ENCODE measurements at regions not wholly inside any gene's neighbourhood (a gene's known extent, or its start where the extent isn't known, plus 50 kb on each side); places are given as distances from the start of the nearest gene placed in this dataset.

GRCh38 chr13:50422181-50423148 is 407.2 kb downstream of the KCNRG start:
- TF ChIP-seq CTCF (IDR thresholded peaks at IDR 0.05): no peak
- TF ChIP-seq ZFX (IDR thresholded peaks at IDR 0.05; ENCODE audit: borderline replicate concordance): no peak
- no peak overlapping the region for H3K27ac ChIP-seq

- TF ChIP-seq ZFX (IDR thresholded peaks at IDR 0.05; ENCODE audit: borderline replicate concordance) (no peak), CTCF (IDR thresholded peaks at IDR 0.05) (no peak)
- no peak overlapping the region for H3K27ac ChIP-seq
Observed at GRCh38 chr13:50424993-50425392, 409.7 kb downstream of the KCNRG start.

- TF ChIP-seq CTCF (IDR thresholded peaks at IDR 0.05): no peak
- TF ChIP-seq ZFX (IDR thresholded peaks at IDR 0.05; ENCODE audit: borderline replicate concordance): no peak
- H3K27ac ChIP-seq: no peak overlapping the region
Observed at GRCh38 chr13:50425772-50426171, 410.5 kb downstream of the KCNRG start.

GRCh38 chr13:50426927-50427326 is 411.7 kb downstream of the KCNRG start:
- TF ChIP-seq CTCF (IDR thresholded peaks at IDR 0.05): no peak
- no peak for TF ChIP-seq ZFX (IDR thresholded peaks at IDR 0.05; ENCODE audit: borderline replicate concordance)
- no peak overlapping the region for H3K27ac ChIP-seq

GRCh38 chr13:50427511-50427910 is 412.3 kb downstream of the KCNRG start:
- peak overlapping the region; percentile 45 for H3K27ac ChIP-seq

- TF ChIP-seq CTCF (IDR thresholded peaks at IDR 0.05) (no peak), ZFX (IDR thresholded peaks at IDR 0.05; ENCODE audit: borderline replicate concordance) (no peak)
- peak overlapping the region; percentile 45 for H3K27ac ChIP-seq
Observed at GRCh38 chr13:50428183-50428877, 413.1 kb downstream of the KCNRG start.

GRCh38 chr13:50435011-50435410 is 408.5 kb downstream of the DLEU7 start:
- no peak for TF ChIP-seq CTCF (IDR thresholded peaks at IDR 0.05)
- no peak for TF ChIP-seq ZFX (IDR thresholded peaks at IDR 0.05; ENCODE audit: borderline replicate concordance)
- H3K27ac ChIP-seq: no peak overlapping the region
